Left lobe of liver (tissue), 2 donors: ENCODE measurements at regions not wholly inside any gene's neighbourhood (a gene's known extent, or its start where the extent isn't known, plus 50 kb on each side); places are given as distances from the start of the nearest gene placed in this dataset.
A peak's percentile ranks its signal among the peaks of the same experiment; 100 is the strongest.

Source experiments
- ATAC-seq: fragments of 200-7000 bp; cut with Tn5 transposase; one replicate; pipeline ENCODE4 v1.9.1; 2020; ENCODE audit warnings: mild to moderate bottlenecking, moderate library complexity
- DNase-seq: peaks from one replicate; pipeline ENCODE4 v3.0.0-alpha.2; 2020; ENCODE audit warnings: low spot score
- donor health status: DM: no; HTN: no; CAD: no; lungs with moderate emphysema.
- donor health status: DM: no; HTN: yes; CAD: no.

DNA sequence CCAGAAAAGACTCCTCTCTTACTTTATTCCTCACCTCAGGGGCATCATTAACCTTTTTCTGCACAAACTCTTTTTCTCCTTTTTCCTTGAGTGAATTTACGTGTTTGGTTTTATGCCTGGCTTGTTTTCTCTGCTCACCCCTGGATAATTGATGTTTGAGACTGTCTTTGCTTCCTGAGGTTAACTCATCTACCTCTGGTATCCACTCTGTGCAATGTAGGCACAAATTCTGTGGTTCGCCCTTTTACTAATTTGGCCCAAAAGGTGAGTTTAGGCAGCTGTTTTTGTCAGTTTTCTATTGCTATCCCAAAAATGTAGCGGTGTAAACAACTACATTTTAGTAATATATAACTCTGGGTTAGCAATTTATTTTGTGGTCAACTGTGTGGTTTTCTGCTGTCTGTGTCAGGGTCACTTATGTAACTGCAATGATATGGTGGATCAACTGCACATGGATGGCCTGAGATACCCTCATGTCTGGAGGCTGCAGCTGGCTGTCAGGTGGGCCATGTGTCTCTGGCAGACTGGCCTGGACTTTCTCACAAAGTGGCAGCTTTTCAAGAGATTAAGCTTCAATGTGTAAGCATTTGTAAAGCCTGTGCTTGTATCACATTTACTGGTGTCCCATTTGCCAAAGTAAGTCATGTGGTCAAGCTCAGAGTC is 329.7 kb downstream of the FSIP2 start:
- no peak for DNase-seq
- no peak for ATAC-seq

DNA sequence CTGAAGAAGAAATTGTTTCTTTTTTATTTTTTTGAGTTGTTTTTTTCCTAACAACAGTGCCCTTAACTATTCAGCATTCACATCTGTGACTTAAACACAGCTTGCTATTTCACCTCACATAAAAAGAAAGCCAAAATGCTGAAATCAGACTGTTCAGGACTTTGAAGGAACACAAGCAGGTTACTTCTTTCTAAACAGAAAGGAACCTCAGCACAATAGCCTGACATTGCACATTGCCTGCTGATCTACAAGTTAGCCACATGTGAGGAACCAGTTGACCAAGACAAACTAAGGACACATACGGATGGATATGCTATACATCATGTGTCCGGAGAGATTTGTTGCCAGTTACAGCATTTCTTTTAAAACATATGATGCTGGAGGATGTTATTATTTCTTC is 331.1 kb downstream of the FSIP2 start:
- ATAC-seq (no peak), DNase-seq (no peak)

- peak; percentile 13 for ATAC-seq
- no peak for DNase-seq
These were observed 346.6 kb downstream of the FSIP2 start for GRCh38 chr2:186085226-186085625.

DNA sequence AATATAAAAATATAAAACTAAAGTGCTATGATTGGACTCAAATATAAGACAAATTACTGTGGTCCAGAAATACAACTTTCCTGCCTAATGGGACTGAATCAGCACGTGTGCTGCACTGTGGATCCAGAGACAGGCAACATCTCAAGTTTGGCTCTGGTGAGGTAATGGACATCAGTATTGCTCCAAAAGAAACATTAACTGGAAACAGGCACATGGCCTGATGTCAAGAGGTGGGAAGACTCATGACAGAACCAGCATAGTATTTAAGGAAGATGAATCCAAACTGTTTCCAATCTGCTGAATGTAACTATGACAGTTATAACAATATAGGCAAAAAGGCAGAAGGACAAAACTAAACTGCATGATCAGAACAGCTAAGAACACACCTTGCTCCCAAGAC is 354.6 kb downstream of the FSIP2 start:
- DNase-seq (no peak), ATAC-seq (no peak)

GRCh38 chr2:186098821-186099220 is 360.2 kb downstream of the FSIP2 start:
- DNase-seq = no peak
- ATAC-seq = no peak

- no peak for DNase-seq
- no peak for ATAC-seq
These were observed 361.2 kb downstream of the FSIP2 start for GRCh38 chr2:186099826-186100225.

DNA sequence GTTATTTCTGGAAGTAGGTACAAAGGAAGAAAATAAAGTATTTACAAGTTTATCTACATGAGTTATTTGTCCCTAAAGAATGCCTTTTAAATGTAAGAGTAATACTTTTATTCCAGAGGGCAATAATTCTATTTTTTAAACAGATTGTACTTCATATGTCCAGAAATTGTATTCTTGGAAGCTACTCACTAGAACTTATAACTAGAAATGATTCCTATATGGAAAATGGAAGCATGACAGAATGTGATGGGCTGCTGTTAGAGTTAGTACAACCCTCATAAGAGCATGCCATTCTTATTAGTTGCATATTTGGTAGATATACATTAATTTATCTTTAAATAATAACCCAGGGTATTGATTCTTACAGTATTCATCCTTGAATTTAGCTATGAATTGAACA is 362.0 kb downstream of the FSIP2 start:
- DNase-seq = no peak

DNA sequence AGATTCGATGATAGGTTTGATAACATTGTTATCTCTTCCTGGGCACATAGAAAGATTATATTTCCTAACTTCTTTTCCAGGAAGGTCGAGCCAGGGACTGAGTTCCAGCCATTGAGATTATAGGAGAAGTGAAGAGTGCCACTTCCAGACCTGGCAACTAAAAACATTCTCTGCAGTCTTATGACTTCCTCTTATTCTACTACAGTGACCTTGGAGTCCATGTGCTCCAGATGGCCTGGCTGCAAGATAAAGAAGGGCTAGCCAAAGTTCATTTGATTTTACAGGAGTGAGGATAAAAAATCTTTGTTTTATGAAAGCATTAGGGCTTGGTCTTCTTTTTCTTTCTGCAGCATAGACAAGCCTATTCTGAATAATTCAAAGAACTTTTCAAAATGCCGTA is 363.0 kb downstream of the FSIP2 start:
- ATAC-seq = peak; percentile 23
- DNase-seq = no peak

More for the DNA sequence above, 362.0 kb downstream of the FSIP2 start:
- no peak for ATAC-seq

- no peak for DNase-seq
- ATAC-seq = peak; percentile 57
These were observed 364.7 kb downstream of the FSIP2 start for GRCh38 chr2:186103276-186103675.

GRCh38 chr2:186105016-186105724 is 366.6 kb downstream of the FSIP2 start:
- ATAC-seq (no peak), DNase-seq (no peak)

- no peak for DNase-seq
- ATAC-seq = peak; percentile 70
These were observed 369.9 kb downstream of the FSIP2 start for GRCh38 chr2:186108470-186108869.

GRCh38 chr2:186113284-186113683 is 372.8 kb upstream of the ZC3H15 start:
- no peak for DNase-seq
- ATAC-seq = no peak

GRCh38 chr2:186125156-186125555 is 360.9 kb upstream of the ZC3H15 start:
- ATAC-seq (no peak), DNase-seq (no peak)

GRCh38 chr2:186125625-186126024 is 360.4 kb upstream of the ZC3H15 start:
- DNase-seq (no peak), ATAC-seq (no peak)

DNA sequence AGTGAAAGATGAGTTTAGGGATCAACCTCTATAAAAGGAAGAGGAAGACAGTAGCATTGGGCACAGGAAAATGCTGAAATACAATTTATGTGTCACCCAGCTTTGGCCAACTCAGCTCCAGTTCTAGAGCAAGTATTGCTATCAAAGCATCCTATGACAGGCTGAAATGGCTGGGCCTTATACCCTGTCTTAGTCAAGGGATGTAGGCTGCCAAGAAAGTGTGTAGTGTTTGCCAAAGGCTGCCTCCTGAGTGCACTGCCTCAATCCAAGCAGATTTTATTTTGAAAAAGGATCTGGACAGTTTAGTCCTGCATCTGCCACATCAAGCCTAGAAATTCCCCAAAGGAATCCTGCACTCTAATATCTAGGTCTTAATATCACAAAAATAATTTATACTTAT is 359.9 kb upstream of the ZC3H15 start:
- DNase-seq (no peak), ATAC-seq (no peak)

DNA sequence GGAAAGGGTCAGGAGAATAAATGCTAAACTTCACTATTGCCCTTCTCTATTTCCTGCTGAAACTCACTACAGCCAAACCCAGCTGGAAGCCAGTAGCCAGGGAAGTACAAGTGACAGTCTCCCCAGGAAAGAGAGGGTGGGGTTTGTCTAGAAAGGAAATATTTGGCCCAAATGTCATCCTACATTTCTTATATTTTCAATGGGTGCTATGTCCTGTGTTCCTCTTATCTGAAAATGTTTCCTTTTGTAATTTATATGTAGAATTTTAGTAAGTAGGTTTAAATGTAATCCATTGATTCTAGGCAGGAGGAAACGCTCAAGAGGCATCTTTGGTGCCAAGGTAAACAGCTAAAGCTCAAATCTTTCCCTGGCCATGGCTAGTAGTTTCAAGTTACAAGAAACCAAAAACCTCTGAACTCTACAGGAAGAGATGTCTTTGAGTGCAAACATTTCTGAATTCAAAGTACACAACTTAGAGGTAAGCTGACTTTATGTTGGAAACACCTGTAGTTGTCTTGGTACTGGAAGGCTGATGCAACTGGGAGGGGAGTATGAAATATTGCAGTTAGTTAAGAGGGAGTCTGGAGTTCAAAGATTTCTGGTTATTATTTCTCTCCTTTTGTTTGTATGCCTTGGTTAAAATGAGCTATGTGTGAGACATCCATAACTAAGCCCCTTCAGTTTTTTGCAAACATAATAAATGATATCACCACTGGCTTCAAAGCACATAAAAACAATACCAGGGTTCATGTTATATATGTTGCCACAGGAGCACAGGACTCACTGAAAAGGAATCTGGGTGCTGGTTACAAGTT is 356.1 kb upstream of the ZC3H15 start:
- no peak for DNase-seq
- peak; percentile 72 for ATAC-seq

DNA sequence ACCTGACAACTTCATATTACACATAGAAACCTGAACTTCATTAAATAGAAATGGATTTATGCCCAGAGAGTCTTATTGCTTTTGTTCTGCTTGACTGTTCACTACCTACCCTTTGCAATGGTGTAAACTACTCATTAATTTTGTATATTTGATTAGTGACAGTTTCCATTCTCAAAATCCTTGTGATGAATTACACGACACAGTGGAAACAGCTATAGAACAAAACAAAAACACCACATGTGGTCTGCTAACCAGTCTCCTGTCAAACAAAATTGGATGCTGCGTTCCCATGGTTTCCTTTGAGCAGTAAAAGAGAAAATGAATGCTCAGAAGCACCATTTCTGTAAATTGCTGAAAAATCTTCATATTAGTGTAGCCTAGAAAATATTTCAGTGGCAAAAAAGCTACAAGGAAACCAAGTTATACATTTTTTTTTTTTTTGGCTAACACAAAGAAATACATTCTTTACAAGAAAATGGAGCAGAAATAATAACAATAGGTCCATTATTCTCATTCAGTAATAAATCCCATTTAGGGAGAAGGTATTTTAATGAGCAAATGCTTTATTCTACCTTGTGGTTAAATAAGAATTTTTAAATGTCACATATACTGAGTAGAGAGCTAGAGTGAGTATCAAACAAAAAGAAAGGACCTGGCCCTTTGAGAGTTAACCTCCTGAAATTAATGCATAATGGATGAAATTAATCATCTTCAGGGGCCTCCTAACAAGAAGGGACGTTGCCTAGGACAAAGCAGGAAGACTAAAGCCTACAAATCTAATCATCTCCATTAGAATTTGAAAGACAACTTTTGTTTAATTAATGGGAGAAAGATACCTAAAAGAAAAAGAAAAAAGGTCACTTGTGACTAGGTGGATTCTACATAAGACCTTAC is 355.1 kb upstream of the ZC3H15 start:
- ATAC-seq (no peak), DNase-seq (no peak)

- ATAC-seq (no peak), DNase-seq (no peak)
These were observed 350.4 kb upstream of the ZC3H15 start for GRCh38 chr2:186135686-186136085.

DNA sequence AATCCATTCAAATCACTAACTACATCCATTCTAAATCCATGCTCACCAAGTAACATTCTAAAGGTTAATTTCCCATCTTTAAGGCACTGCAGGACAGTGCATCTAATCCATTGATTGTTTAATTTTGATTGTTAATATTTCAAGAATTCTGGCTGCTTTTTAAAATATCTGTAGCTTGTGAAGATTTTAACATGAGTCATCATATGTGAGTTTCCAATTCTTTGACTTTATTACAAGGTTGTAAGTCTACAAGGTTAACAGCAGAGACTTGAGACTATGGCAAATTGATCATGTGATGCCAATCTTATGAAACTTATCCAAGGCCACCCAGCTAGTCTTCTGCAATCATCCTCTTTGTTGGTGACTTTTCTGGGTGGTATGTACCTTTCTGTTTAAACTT is 349.2 kb upstream of the ZC3H15 start:
- DNase-seq (no peak), ATAC-seq (no peak)

DNA sequence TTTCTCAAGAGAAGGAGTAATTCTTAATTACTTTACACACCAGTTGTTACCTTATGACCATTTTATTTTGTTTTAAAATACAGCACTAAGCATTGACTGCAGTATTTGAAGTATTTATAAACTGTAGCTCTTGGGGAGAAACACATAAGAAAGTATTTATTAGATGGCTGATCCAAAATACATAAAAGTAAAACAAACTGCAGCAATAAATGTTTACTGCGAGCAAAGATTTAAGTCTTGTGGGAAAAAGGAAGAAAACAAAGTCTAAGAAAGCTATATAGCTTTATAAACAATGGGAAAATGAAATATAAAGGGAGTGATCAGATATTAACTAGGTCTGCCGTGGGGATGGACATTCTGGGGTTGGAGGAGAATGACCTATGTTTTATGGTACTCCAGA is 347.2 kb upstream of the ZC3H15 start:
- no peak for DNase-seq
- no peak for ATAC-seq

DNA sequence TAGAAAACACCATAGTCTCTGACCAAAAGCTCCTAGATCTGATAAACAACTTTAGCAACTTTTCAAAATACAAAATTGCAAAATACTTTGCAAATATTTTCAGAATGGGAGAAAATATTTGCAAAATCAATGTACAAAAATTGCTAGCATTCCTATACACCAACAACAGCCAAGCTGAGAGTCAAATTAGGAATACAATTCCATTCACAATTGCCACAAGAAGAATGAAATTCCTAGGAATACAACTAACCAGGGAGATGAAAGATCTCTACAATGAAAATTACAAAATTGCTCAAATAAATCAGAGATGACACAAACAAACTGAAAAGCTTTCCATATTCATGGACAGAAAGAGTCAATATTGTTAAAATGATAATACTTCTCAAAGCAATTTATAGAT is 327.0 kb upstream of the ZC3H15 start:
- ATAC-seq = no peak
- no peak for DNase-seq
